ENCODE measurements at regions not wholly inside any gene's neighbourhood (a gene's known extent, or its start where the extent isn't known, plus 50 kb on each side); places are given as distances from the start of the nearest gene placed in this dataset.

GRCh38 chr2:16452123-16452522 is 213.5 kb downstream of the CYRIA start:
- Histone ChIP-seq H3K27me3 (replicated peaks) (no peaks in the 10 kb centered on the region), H3K27ac (no peak overlapping the region), H3K4me3 (ENCODE audit: low read depth, low read length) (no peak overlapping the region), H3K36me3 (replicated peaks) (no peaks in the 10 kb centered on the region)
- no peak for TF ChIP-seq CTCF (IDR thresholded peaks at IDR 0.05; ENCODE audit: low read depth, low read length, missing control alignments)
- in situ Hi-C loops (cut with HindIII; ENCODE audit: low pct_ligation_motif_present, low sequenced_read_pairs) = no loop called here
- no peak for DNase-seq

- TF ChIP-seq CTCF (IDR thresholded peaks at IDR 0.05; ENCODE audit: low read depth, low read length, missing control alignments) = no peak
- H3K27ac ChIP-seq = no peak overlapping the region
- no peaks in the 10 kb centered on the region for H3K27me3 ChIP-seq (replicated peaks)
- in situ Hi-C loops (cut with HindIII; ENCODE audit: low pct_ligation_motif_present, low sequenced_read_pairs) = no loop called here
- H3K4me3 ChIP-seq (ENCODE audit: low read depth, low read length) = no peak overlapping the region
- no peak for DNase-seq
- no peaks in the 10 kb centered on the region for H3K36me3 ChIP-seq (replicated peaks)
Observed at GRCh38 chr2:16446706-16447105, 218.9 kb downstream of the CYRIA start.

- in situ Hi-C loops (cut with HindIII; ENCODE audit: low pct_ligation_motif_present, low sequenced_read_pairs) = no loop called here
- H3K27ac ChIP-seq = no peak overlapping the region
- H3K36me3 ChIP-seq (replicated peaks) = no peaks in the 10 kb centered on the region
- no peak overlapping the region for H3K4me3 ChIP-seq (ENCODE audit: low read depth, low read length)
- no peaks in the 10 kb centered on the region for H3K27me3 ChIP-seq (replicated peaks)
- no peak for TF ChIP-seq CTCF (IDR thresholded peaks at IDR 0.05; ENCODE audit: low read depth, low read length, missing control alignments)
- no peak for DNase-seq
Observed at GRCh38 chr2:16442971-16443370, 222.7 kb downstream of the CYRIA start.

- no peak for DNase-seq
- no peaks in the 10 kb centered on the region for H3K27me3 ChIP-seq (replicated peaks)
- no peak overlapping the region for H3K27ac ChIP-seq
- H3K36me3 ChIP-seq (replicated peaks) = no peaks in the 10 kb centered on the region
- no peak overlapping the region for H3K4me3 ChIP-seq (ENCODE audit: low read depth, low read length)
- TF ChIP-seq CTCF (IDR thresholded peaks at IDR 0.05; ENCODE audit: low read depth, low read length, missing control alignments) = no peak
- in situ Hi-C loops (cut with HindIII; ENCODE audit: low pct_ligation_motif_present, low sequenced_read_pairs) = no loop called here
Observed at GRCh38 chr2:16441431-16441830, 224.2 kb downstream of the CYRIA start.

- Histone ChIP-seq H3K4me3 (ENCODE audit: low read depth, low read length) (no peak overlapping the region), H3K27ac (no peak overlapping the region), H3K27me3 (replicated peaks) (no peaks in the 10 kb centered on the region), H3K36me3 (replicated peaks) (no peaks in the 10 kb centered on the region)
- no peak for DNase-seq
- in situ Hi-C loops (cut with HindIII; ENCODE audit: low pct_ligation_motif_present, low sequenced_read_pairs) = no loop called here
- TF ChIP-seq CTCF (IDR thresholded peaks at IDR 0.05; ENCODE audit: low read depth, low read length, missing control alignments) = no peak
Observed at GRCh38 chr2:16440898-16441297, 224.7 kb downstream of the CYRIA start.

GRCh38 chr2:16438613-16439321 is 226.9 kb downstream of the CYRIA start:
- in situ Hi-C loops (cut with HindIII; ENCODE audit: low pct_ligation_motif_present, low sequenced_read_pairs) = no loop called here
- no peak for DNase-seq
- H3K27ac ChIP-seq = no peak overlapping the region
- H3K27me3 ChIP-seq (replicated peaks) = no peaks in the 10 kb centered on the region
- H3K4me3 ChIP-seq (ENCODE audit: low read depth, low read length) = no peak overlapping the region
- no peak for TF ChIP-seq CTCF (IDR thresholded peaks at IDR 0.05; ENCODE audit: low read depth, low read length, missing control alignments)
- no peaks in the 10 kb centered on the region for H3K36me3 ChIP-seq (replicated peaks)

Measured in brain microvascular endothelial cell (primary cell).